PC-3 (cell line): ENCODE measurements at regions not wholly inside any gene's neighbourhood (a gene's known extent, or its start where the extent isn't known, plus 50 kb on each side); places are given as distances from the start of the nearest gene placed in this dataset.

Experiments
- EZH2 ChIP-seq: fragments of 300-600 bp; sonication (generic); IDR thresholded peaks from one replicate; pipeline ENCODE4 v1.6.1; 2017; ENCODE audit warnings: antibody characterized with exemption, mild to moderate bottlenecking, low read length; ENCODE audit not compliant: unreplicated experiment
- EZH2phosphoT487 ChIP-seq: fragments of 300-600 bp; sonication (generic); IDR thresholded peaks from 2 replicates; pipeline ENCODE4 v1.6.1; 2018; ENCODE audit warnings: mild to moderate bottlenecking, antibody characterized with exemption, low read length, borderline replicate concordance
- TF ChIP-seq, protein P1 (sequence below): fragments of 300-600 bp; sonication (generic); conservative IDR thresholded peaks from 2 replicates; pipeline ENCODE4 v1.5.1; 2017; ENCODE audit warnings: antibody characterized with exemption, low read depth, mild to moderate bottlenecking, low read length

- TF ChIP-seq, protein P1, sequence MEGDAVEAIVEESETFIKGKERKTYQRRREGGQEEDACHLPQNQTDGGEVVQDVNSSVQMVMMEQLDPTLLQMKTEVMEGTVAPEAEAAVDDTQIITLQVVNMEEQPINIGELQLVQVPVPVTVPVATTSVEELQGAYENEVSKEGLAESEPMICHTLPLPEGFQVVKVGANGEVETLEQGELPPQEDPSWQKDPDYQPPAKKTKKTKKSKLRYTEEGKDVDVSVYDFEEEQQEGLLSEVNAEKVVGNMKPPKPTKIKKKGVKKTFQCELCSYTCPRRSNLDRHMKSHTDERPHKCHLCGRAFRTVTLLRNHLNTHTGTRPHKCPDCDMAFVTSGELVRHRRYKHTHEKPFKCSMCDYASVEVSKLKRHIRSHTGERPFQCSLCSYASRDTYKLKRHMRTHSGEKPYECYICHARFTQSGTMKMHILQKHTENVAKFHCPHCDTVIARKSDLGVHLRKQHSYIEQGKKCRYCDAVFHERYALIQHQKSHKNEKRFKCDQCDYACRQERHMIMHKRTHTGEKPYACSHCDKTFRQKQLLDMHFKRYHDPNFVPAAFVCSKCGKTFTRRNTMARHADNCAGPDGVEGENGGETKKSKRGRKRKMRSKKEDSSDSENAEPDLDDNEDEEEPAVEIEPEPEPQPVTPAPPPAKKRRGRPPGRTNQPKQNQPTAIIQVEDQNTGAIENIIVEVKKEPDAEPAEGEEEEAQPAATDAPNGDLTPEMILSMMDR, result no peak
- no peak for TF ChIP-seq EZH2
- no peak for TF ChIP-seq EZH2phosphoT487
Measured at GRCh38 chr4:3630598-3631543, 98.6 kb upstream of the LRPAP1 start.
